ENCODE measurements at regions not wholly inside any gene's neighbourhood (a gene's known extent, or its start where the extent isn't known, plus 50 kb on each side); places are given as distances from the start of the nearest gene placed in this dataset.

GRCh38 chr3:14298442-14298841 is 104.0 kb upstream of the SLC6A6 start:
- no peak for TF ChIP-seq CTCF (IDR thresholded peaks at IDR 0.05)
- TF ChIP-seq POLR2A (IDR thresholded peaks at IDR 0.05), result no peak
